HFFc6 (cell line): ENCODE measurements at regions not wholly inside any gene's neighbourhood (a gene's known extent, or its start where the extent isn't known, plus 50 kb on each side); places are given as distances from the start of the nearest gene placed in this dataset.

Experiments
- DNase-seq: peaks from one replicate; pipeline ENCODE4 v3.0.0-alpha.2; 2018
- H3K27ac Mint-ChIP-seq: 2 replicates; pipeline ENCODE4 v1.8.0; 2020; ENCODE audit warnings: mild to moderate bottlenecking, mixed read lengths
- H3K27me3 Mint-ChIP-seq: 2 replicates; pipeline ENCODE4 v1.8.0; 2021; ENCODE audit warnings: mild to moderate bottlenecking, moderate library complexity, mixed read lengths; ENCODE audit not compliant: insufficient read depth
- H3K36me3 Mint-ChIP-seq: 2 replicates; pipeline ENCODE4 v1.8.0; 2021; ENCODE audit warnings: low read depth, mixed read lengths
- H3K4me1 Mint-ChIP-seq: 2 replicates; pipeline ENCODE4 v1.8.0; 2020; ENCODE audit warnings: low read depth, mixed read lengths
- H3K4me3 Mint-ChIP-seq: 2 replicates; pipeline ENCODE4 v1.8.0; 2020; ENCODE audit warnings: mild to moderate bottlenecking, moderate library complexity, mixed read lengths
- H3K9me3 Mint-ChIP-seq: 2 replicates; pipeline ENCODE4 v1.8.0; 2020; ENCODE audit warnings: mild to moderate bottlenecking, mixed read lengths
- CTCF ChIP-seq: fragments of 200-600 bp; sonication (generic); IDR thresholded peaks from 2 replicates; pipeline ENCODE4 v1.5.0; 2021; ENCODE audit warnings: antibody characterized with exemption, mild to moderate bottlenecking

- TF ChIP-seq CTCF = peak; percentile 61
- Mint-ChIP-seq H3K36me3 (peaks cover 5% of the 10 kb centered on the region), H3K4me3 (no peak overlapping the region), H3K9me3 (peaks cover 31% of the 10 kb centered on the region), H3K4me1 (no peaks in the 10 kb centered on the region), H3K27me3 (no peaks in the 10 kb centered on the region; the same call in 1 of the 2 replicates), H3K27ac (no peak overlapping the region)
- DNase-seq = no peak
These were observed 990.3 kb upstream of the ZNF722 start for GRCh38 chr7:63008366-63008765.

- H3K27me3 Mint-ChIP-seq = no peaks in the 10 kb centered on the region; the same call in none of the 2 replicates
- no peaks in the 10 kb centered on the region for H3K4me1 Mint-ChIP-seq
- peaks cover 38% of the 10 kb centered on the region for H3K9me3 Mint-ChIP-seq
- H3K27ac Mint-ChIP-seq = no peak overlapping the region
- no peak overlapping the region for H3K4me3 Mint-ChIP-seq
- TF ChIP-seq CTCF = no peak
- peaks cover 5% of the 10 kb centered on the region for H3K36me3 Mint-ChIP-seq
- DNase-seq = no peak
These were observed 988.9 kb upstream of the ZNF722 start for GRCh38 chr7:63009771-63010170.

GRCh38 chr7:63012633-63013183 is 985.9 kb upstream of the ZNF722 start:
- Mint-ChIP-seq H3K36me3 (peaks cover 5% of the 10 kb centered on the region), H3K27ac (no peak overlapping the region), H3K27me3 (no peaks in the 10 kb centered on the region; the same call in none of the 2 replicates), H3K9me3 (peaks cover 48% of the 10 kb centered on the region), H3K4me3 (no peak overlapping the region), H3K4me1 (no peaks in the 10 kb centered on the region)
- TF ChIP-seq CTCF = no peak
- DNase-seq = no peak

DNA sequence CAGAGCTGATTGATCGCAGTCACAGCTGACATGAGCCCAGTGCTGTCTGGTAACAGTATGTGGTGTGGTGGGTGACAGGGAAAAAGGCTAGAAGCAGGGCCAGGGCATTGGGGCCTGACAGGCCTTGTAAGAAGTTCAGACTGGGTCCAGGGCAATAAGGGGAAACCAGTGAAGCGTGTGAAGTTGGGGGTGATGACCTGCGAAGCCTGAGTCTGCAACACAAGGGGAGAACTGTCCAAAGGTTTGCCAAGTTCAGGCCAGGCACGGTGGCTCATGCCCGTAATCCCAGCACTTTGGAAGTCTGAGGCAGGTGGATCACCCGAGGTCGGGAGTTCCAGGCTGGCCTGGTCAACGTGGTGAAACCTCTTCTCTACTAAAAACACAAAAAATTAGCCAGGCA is 983.9 kb upstream of the ZNF722 start:
- Mint-ChIP-seq H3K9me3 (peaks cover 48% of the 10 kb centered on the region), H3K27me3 (no peaks in the 10 kb centered on the region; the same call in none of the 2 replicates), H3K4me3 (no peak overlapping the region), H3K36me3 (peaks cover 5% of the 10 kb centered on the region), H3K4me1 (no peaks in the 10 kb centered on the region), H3K27ac (no peak overlapping the region)
- DNase-seq = no peak
- no peak for TF ChIP-seq CTCF

DNA sequence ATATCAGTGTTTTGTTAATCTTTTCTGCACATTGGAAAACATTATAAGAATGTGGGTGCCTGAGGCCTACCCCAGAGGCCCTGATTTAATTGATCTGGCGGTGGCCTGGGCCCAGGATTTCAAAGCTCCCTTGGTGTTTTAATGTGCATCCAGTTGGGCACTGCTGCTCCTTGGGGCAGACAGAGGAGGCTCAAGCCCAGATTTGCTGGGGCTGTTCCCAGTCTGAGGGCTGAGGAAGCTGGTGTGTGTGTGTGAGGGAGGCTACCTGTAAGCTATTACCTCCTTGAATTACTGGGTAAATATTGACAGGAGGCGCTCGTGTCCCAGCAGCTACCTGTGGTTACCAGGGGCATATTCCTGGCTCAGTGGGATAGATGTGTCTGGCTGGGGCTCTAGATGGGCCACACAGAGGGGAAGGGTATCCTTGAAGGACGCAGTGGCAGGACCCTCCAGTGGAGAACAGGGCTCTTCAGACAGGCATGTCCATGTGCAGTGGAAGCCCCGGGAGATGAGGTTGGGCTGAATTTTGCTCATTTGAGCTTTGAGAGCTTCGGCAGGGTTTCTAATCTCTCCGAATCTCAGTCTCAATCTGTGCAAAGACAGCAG is 975.4 kb upstream of the ZNF722 start:
- H3K27me3 Mint-ChIP-seq = no peaks in the 10 kb centered on the region
- DNase-seq = no peak
- peaks cover 9% of the 10 kb centered on the region; the same call in 1 of the 2 replicates for H3K36me3 Mint-ChIP-seq
- no peak for TF ChIP-seq CTCF
- H3K9me3 Mint-ChIP-seq = peaks cover 42% of the 10 kb centered on the region
- H3K4me1 Mint-ChIP-seq = no peaks in the 10 kb centered on the region
- no peak overlapping the region for H3K4me3 Mint-ChIP-seq
- H3K27ac Mint-ChIP-seq = no peak overlapping the region
